ENCODE measurements at regions not wholly inside any gene's neighbourhood (a gene's known extent, or its start where the extent isn't known, plus 50 kb on each side); places are given as distances from the start of the nearest gene placed in this dataset.

DNA sequence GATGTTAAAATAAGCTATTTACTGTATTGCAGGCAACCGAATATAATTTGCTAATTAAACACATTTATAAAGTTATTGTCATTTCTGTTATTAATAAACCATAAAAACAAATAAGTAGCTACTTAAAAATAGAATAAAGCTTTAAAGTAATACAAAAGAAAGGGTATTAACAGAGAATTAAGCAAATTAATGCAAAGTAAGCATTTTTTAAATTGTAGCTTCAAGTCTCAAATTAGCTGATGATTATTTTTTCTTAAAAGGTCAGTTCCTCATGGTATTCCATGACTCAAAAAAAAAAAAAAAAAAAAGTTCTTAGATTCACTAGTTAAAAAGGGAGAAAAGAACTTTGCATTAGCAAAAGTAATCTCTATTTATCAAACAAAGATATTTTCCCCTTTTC lies 292.5 kb downstream of the SLITRK1 start:
- no peak for TF ChIP-seq CTCF (conservative IDR thresholded peaks at IDR 0.05; ENCODE audit: low read depth, low read length)
- no peak for TF ChIP-seq EZH2phosphoT487 (IDR thresholded peaks at IDR 0.05; ENCODE audit: borderline replicate concordance, low read length)
